Hepatic stellate cell (primary cell): ENCODE measurements at regions not wholly inside any gene's neighbourhood (a gene's known extent, or its start where the extent isn't known, plus 50 kb on each side); places are given as distances from the start of the nearest gene placed in this dataset.
A peak's percentile ranks its signal among the peaks of the same experiment; 100 is the strongest.

Source experiments
- DNase-seq: peaks from one replicate; pipeline ENCODE4 v3.0.0; 2011; ENCODE audit warnings: low spot score

GRCh38 chr1:224846119-224846907, 83.2 kb upstream of the DNAH14 start:
- DNase-seq = no peak

GRCh38 chr1:224850446-224850845, 79.0 kb upstream of the DNAH14 start:
- no peak for DNase-seq

GRCh38 chr1:224851210-224851847, 78.1 kb upstream of the DNAH14 start:
- DNase-seq = peak; percentile 61

DNA sequence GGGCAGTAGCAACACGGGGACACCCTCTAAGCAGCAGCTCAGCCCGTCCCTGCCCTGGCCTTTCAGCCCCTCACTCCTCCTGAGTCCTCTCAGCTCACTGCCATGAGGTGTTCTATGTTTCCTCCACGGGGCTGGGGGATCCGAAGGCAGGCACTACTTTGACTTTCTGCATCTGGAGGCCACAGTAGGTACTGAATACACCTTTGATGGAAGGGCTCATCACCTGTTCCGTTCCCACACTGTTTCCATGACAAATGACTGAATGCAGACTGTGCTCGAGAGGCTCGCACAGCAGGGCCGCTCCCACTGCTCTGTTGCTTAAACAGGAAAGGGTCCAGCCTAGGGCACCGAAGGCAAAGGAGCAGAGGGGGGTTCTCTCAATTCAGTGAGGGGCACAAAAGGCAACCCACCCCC, 77.6 kb upstream of the DNAH14 start:
- DNase-seq = no peak

DNA sequence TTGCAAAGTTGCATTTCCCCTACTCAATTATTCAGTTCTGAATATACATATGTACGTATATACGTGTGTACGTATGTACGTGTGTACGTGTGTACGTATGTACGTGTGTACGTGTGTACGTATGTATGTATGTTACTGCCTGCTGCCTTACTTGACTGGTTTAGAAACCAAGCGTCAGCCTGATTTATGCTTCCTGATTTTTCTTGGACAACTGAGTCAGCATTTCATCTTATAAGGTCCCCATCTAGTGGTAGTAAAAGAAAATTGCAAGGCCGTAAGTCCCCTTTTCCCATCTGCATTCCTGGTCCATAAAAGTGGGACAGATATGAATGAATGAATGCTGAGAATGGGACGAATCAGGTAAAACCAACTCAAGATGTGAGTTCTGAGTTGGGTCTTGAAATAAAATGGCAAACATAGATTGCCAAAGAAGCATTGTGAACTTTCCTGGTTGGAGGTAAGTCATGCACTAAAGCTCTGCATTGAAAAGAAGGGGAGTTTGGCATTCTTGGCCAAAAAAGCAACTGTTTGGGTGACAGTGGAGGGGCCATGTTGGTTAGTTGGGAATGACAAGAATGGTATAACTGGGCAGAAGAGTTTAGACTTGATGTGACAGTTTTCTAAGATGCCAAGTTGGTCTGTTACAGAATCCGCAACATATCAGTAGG, 76.4 kb upstream of the DNAH14 start:
- peak; percentile 41 for DNase-seq

GRCh38 chr1:224856973-224857372, 72.5 kb upstream of the DNAH14 start:
- DNase-seq = no peak

- DNase-seq = no peak
These were observed 69.8 kb upstream of the DNAH14 start for GRCh38 chr1:224859651-224860050.

DNA sequence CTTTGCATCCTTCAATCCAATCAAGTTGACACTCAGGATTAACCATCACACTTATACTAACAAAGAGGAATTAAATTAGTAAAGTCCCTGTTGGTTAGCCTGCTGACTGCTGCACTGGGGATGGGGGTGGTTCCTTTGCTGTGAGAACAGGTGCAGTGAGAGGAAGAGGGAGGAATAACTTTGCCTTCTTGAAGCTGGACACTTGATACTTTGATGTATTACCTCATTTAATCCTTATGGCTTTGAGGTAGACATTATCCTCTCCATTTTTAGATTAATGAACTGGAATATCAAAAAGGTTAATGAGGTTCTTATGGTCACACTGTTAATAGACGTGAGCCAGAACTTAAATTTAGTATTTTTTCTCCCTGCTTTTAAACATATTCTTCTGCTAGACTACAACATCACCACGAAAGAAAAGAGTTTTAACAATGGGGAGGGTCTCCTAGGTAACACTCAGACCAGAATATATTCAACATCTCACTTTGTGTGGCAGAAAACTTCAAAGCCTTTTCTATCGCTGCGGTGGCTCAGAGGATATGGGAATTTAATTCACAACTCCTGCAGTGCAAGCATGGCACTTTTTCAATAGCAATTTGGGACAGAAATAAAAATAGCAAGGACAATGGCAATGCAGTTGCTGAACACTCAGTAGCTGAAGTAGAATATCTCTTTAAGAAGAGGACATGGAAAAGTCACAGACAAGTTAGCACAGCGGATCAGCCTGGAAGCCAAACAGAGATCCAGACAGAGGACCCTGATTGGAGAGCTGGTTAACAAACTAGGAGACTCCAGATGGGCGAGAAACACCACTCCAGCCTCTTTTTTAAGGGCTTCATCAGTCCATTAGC, 68.8 kb upstream of the DNAH14 start:
- DNase-seq = no peak

DNA sequence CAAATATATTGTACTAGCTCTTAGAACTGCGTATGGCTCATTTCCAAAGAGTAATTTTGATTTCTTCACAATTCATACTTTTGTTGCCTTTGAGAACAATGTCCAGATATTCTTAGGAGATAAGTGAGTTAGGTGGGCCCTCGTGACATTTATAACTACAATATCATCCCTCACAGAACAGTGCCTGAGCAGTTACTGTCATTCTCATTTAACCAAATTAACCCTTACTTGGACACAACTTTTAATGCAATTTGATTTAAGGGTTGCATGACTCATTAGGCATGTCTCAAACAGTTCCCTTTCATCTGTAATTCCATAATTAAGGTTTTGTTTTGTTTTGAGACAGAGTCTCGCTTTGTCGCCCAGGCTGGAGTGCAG, 68.1 kb upstream of the DNAH14 start:
- DNase-seq = no peak

DNA sequence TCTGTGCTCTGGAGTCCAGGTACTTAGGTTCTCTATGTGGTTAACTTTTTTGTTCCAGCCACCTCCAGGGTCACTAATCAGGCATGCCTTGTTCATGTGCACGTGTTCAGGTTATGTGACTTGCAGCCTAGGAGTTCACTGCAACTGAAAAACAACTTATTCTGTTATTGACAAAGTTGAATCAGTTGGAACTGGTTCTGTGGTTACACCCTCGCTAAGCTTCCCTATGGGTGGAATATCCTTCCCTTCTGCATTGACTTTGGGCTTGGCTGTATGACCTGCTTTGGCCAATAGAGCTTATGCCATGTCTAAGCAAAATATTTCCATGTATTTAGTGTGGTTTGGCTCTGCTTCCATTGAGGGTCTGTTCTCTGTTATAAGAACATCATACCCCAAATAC, 66.0 kb upstream of the DNAH14 start:
- DNase-seq = no peak

DNA sequence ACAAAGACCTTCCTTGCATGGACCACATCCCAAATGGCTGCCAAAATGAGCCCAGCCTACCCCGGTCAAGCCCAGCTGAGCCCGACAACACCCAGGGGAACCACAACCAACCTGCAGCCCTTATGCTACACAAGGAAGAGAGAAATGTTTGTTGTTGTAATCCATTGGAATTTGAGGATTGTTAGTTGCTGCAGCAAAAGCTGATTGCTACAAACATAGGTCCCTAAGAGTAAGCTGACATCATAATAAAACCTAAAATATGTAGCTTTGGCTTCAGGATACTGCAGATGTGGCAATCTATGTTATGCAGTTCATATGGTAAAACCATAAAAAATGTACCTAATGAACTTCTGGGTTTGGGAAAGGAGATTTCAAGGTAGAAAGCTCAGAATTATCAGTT, 65.5 kb upstream of the DNAH14 start:
- DNase-seq = no peak

DNA sequence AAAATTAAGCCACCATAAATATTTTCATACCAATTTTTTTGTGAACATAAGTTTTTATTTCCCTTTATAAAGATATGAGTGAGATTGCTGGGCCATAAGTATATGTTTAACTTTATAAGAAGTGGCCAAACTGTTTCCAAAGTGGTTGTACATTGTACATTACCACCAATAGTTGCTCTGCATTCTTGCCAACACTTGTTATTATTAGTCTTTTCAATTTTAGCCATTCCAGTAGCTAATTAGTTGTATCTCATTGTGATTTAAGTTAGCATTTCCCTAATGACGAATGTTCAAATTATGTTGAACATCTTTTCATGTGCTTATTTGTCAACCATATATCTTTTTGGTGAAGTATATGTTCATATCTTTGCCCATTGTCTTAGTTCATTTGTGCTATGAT, 64.0 kb upstream of the DNAH14 start:
- DNase-seq = no peak

DNA sequence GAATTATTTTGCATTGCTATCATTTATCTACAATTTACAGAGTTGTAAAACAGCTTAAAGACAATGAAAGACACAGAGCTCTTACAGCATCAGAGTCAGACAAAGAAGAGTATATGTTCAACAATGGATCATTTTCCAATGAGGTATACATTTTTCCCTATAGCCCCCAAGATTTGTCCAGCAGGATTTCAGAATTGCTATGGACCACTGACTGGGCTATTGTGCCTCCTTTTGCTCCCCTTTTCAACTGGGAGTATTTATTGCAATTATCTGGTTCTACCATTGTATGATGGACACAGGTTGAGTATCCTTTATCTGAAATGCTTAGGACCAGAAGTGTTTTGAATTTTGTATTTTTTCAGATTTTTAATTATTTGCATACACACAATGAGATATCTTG, 62.5 kb upstream of the DNAH14 start:
- no peak for DNase-seq

- no peak for DNase-seq
These were observed 61.8 kb upstream of the DNAH14 start for GRCh38 chr1:224867715-224868114.

DNA sequence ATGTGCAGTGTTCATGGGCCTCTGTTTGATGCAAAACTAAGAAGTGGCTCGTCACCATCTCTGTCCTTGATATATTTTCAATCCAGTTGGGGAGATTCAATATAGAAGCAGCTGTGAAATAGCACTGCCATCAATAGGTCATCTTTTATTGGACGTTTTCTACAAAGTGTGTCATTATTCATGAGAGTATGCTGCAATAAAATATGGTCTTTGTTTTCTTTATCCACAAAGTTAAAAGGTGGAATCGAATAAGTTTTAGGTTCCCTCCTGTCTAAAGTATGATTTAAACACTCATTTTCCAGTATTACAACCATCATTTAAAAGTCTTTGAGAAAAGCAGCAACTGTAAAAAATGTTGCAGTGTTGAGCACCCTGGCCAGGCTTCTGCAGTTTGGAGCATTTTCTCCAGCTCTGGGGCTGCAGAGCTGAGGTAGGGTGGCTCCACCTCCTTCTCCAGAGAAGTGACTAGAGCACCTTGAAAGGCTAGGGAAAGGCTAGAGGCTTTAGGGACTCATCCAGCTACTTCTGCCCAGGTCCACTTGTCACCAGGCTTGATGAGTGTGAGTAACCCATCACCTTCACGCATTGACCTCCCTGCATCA, 56.5 kb upstream of the DNAH14 start:
- DNase-seq = no peak

DNA sequence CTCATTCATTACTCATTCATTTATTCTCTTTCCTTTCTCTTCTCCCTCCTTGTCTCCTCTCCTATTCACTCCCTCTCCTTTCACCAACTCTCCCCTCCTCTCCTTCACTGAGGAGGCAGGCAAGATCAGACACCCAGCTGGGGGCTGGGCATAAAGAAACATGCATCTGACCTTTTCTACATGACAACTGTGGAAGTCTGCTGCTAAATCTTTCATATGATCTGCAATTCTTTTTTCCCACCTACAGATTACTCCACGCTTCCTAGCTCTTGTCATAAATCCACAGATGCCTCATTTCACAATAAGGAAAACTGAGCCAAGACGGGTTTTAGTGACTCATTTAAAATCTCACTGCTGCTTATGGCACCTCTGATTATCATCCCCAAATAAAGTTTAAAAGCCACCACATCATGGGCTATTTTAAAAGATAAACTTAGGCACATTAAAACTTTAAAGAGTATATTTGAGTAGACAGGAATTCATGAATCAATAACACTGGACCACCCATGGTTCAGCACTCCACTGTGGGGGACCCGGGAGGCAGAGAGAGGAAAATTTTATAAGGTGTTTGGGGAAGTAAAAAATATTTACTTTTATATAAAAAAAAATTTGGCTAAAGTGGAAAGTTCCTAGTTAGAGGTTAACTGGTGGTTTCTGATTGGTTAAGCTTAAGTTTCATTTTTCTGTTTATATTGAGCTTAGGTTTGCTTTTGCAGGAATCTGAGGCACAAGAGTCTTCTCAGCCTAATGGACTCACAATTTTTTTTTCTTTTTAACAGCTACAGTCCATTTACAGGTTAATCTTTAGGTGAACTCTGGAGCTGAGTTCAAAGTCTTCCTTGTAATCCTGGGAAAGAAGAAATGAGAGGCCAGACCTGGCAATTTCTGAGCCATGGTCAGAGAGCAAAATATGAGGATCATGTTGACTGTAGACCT, 55.8 kb upstream of the DNAH14 start:
- DNase-seq = no peak

GRCh38 chr1:224874775-224875174, 54.7 kb upstream of the DNAH14 start:
- DNase-seq = no peak

GRCh38 chr1:224879162-224879803, 50.2 kb upstream of the DNAH14 start:
- no peak for DNase-seq
